K562 (cell line): ENCODE measurements at regions not wholly inside any gene's neighbourhood (a gene's known extent, or its start where the extent isn't known, plus 50 kb on each side); places are given as distances from the start of the nearest gene placed in this dataset.

Experiments used
- ATAC-seq: fragments of 200-7000 bp; cut with Tn5 transposase; 3 replicates; pipeline ENCODE4 v1.9.1; 2020; ENCODE audit warnings: moderate library complexity
- BruUV-seq: library from RNA; stranded (reverse); fragments of 400-500 nt; replicated peaks from 2 replicates; lab custom pipeline; 2021; lab: Mats Ljungman, UMichigan
- CTCF ChIA-PET: fragments of 300-600 bp; formaldehyde crosslinking; extraction: SDS; loops from one replicate; lab custom pipeline; 2021; ENCODE audit warnings: low intra/inter-chr PET ratio; lab: Yijun Ruan, JAX
- POLR2A ChIA-PET: fragments of 300-600, 350-650 bp; sonication (Branson Sonifier 250); formaldehyde crosslinking; extraction: SDS; loops from one replicate; lab custom pipeline; 2021; ENCODE audit warnings: antibody characterized with exemption, inconsistent platforms; lab: Yijun Ruan, JAX
- DNase-seq, 4 experiments: peaks; one replicate each; pipeline versions ENCODE4 v3.0.0 to v3.0.0-alpha.2; 2011 to 2018; ENCODE audit warnings: low spot score in 3 of 4, mixed read lengths in 3 of 4; ENCODE audit errors: extremely low read depth in 1 of 4
- FAIRE-seq: peaks from 2 replicates; lab custom pipeline; 2011; peaks lifted over from hg19 to GRCh38; lab: Jason Lieb, UNC
- H2AFZ ChIP-seq: 2 replicates; pipeline ENCODE4 v1.6.0; 2011; ENCODE audit warnings: low read depth, low read length, control low read depth, inconsistent platforms
- H3K27ac ChIP-seq: fragments of 200-600 bp; 3 replicates; pipeline ENCODE4 v1.8.0; 2011; ENCODE audit warnings: low read depth, mild to moderate bottlenecking, control low read depth, inconsistent platforms, low read length, moderate library complexity, mixed read lengths; ENCODE audit errors: extremely low read depth
- H3K27me3 ChIP-seq, 2 experiments: fragments of 300-600 bp in 1 of 2; 2 replicates in 1 of 2; 3 replicates in 1 of 2; pipeline versions ENCODE4 v1.6.0 to v1.8.0; 2011; ENCODE audit warnings: inconsistent platforms in 2 of 2, low read length in 2 of 2, mild to moderate bottlenecking in 1 of 2, mixed read lengths in 1 of 2, moderate library complexity in 1 of 2; ENCODE audit not compliant: control insufficient read depth in 2 of 2, insufficient read depth in 2 of 2
- H3K36me3 ChIP-seq: fragments of 300-600 bp; 3 replicates; pipeline ENCODE4 v1.8.0; 2011; ENCODE audit warnings: mild to moderate bottlenecking, low read length, inconsistent platforms; ENCODE audit not compliant: control insufficient read depth, insufficient read depth
- H3K4me1 ChIP-seq, 2 experiments: fragments of 200-600 bp in 1 of 2; replicated peaks in 1 of 2; 2 replicates in 1 of 2; 3 replicates in 1 of 2; pipeline versions ENCODE4 v1.5.1 to v1.8.0; 2011; ENCODE audit warnings: inconsistent platforms in 2 of 2, low read length in 2 of 2, mild to moderate bottlenecking in 1 of 2, mixed read lengths in 1 of 2, moderate library complexity in 1 of 2; ENCODE audit not compliant: control insufficient read depth in 2 of 2, insufficient read depth in 2 of 2
- H3K4me2 ChIP-seq: 2 replicates; pipeline ENCODE4 v1.6.1; 2011; ENCODE audit warnings: low read length, control low read depth, inconsistent platforms, mixed read lengths; ENCODE audit not compliant: insufficient read depth
- H3K4me3 ChIP-seq: fragments of 200-600 bp; sonication (generic), shearing (Covaris generic); 2 replicates; pipeline ENCODE4 v1.5.1; 2016; ENCODE audit warnings: control low read depth, inconsistent platforms
- H3K79me2 ChIP-seq: fragments of 200-600 bp; 3 replicates; pipeline ENCODE4 v1.8.0; 2011; ENCODE audit warnings: low read length, inconsistent platforms; ENCODE audit not compliant: control insufficient read depth, insufficient read depth
- H3K9ac ChIP-seq, 2 experiments: 2 replicates each; pipeline versions ENCODE4 v1.6.0 to v1.6.1; 2011; ENCODE audit warnings: low read depth in 2 of 2, low read length in 2 of 2, control low read depth in 1 of 2, inconsistent platforms in 1 of 2, mild to moderate bottlenecking in 1 of 2, mixed read lengths in 1 of 2; ENCODE audit not compliant: insufficient read depth in 1 of 2
- H3K9me1 ChIP-seq: one replicate; pipeline ENCODE4 v1.6.0; 2011; ENCODE audit warnings: inconsistent platforms, mild to moderate bottlenecking, low read length, moderate library complexity; ENCODE audit not compliant: control insufficient read depth, insufficient read depth
- H3K9me3 ChIP-seq: replicated peaks from 2 replicates; pipeline ENCODE4 v1.5.1; 2011; ENCODE audit warnings: low read depth, low read length, inconsistent platforms; ENCODE audit not compliant: control insufficient read depth, insufficient read depth
- H4K20me1 ChIP-seq: replicated peaks from 2 replicates; pipeline ENCODE4 v1.6.1; 2011; ENCODE audit warnings: low read length, inconsistent platforms, mixed read lengths; ENCODE audit not compliant: control insufficient read depth, insufficient read depth
- FOXP1 ChIP-seq: sonication (generic); formaldehyde crosslinking; IDR thresholded peaks from 2 replicates; pipeline ENCODE4 v1.8.0; 2022; ENCODE audit warnings: mild to moderate bottlenecking, missing genetic modification reagents
- HDAC6 ChIP-seq: IDR thresholded peaks from 2 replicates; pipeline ENCODE4 v1.6.1; 2012; ENCODE audit warnings: low read depth, mild to moderate bottlenecking, control low read depth, inconsistent platforms, low read length, moderate library complexity
- MTA3 ChIP-seq: fragments of 450-650 bp; formaldehyde crosslinking; IDR thresholded peaks from 2 replicates; pipeline ENCODE4 v1.6.1; 2017; ENCODE audit warnings: mild to moderate bottlenecking, borderline replicate concordance
- PHTF2 ChIP-seq: fragments of 250-450 bp; sonication (Bioruptor Pico); IDR thresholded peaks from 2 replicates; pipeline ENCODE4 v1.5.0; 2021; ENCODE audit warnings: mild to moderate bottlenecking
- POLR2H ChIP-seq: IDR thresholded peaks from 2 replicates; pipeline ENCODE4 v1.6.1; 2016; ENCODE audit warnings: missing genetic modification characterization, low read depth, mild to moderate bottlenecking, control low read depth, missing compliant biosample characterization, moderate library complexity
- PRMT5 ChIP-seq: sonication (generic); formaldehyde crosslinking; IDR thresholded peaks from 2 replicates; pipeline ENCODE4 v1.5.0; 2020; ENCODE audit warnings: missing genetic modification reagents
- RFX5 ChIP-seq: IDR thresholded peaks from 2 replicates; pipeline ENCODE4 v1.6.1; 2011; ENCODE audit warnings: low read depth, mild to moderate bottlenecking, improper control_type of control experiment, low read length
- SIN3B ChIP-seq: fragments of 450-650 bp; IDR thresholded peaks from 2 replicates; pipeline ENCODE4 v1.6.1; 2017; ENCODE audit warnings: low read depth, mild to moderate bottlenecking, moderate library complexity
- SOX6 ChIP-seq: fragments of 450-650 bp; IDR thresholded peaks from 2 replicates; pipeline ENCODE4 v1.6.1; 2014; ENCODE audit warnings: mild to moderate bottlenecking
- ZNF282 ChIP-seq: sonication (generic); formaldehyde crosslinking; IDR thresholded peaks from 2 replicates; pipeline ENCODE4 v1.8.1; 2023; ENCODE audit warnings: missing genetic modification reagents
- ZNF384 ChIP-seq: IDR thresholded peaks from 2 replicates; pipeline ENCODE4 v1.6.1; 2012; ENCODE audit warnings: low read depth, low read length, improper control_type of control experiment
- ZNF668 ChIP-seq: fragments of 250-450 bp; sonication (Bioruptor Pico); IDR thresholded peaks from 2 replicates; pipeline ENCODE4 v1.8.0; 2022; ENCODE audit warnings: mild to moderate bottlenecking, inconsistent platforms
- ZNF778 ChIP-seq: fragments of 450-650 bp; formaldehyde crosslinking; IDR thresholded peaks from 2 replicates; pipeline ENCODE4 v1.4.0; 2020; ENCODE audit warnings: mild to moderate bottlenecking, moderate library complexity
- ZSCAN29 ChIP-seq: fragments of 450-650 bp; IDR thresholded peaks from 2 replicates; pipeline ENCODE4 v1.6.1; 2017
- in situ Hi-C: fragments of 300-500 bp; cut with MboI; formaldehyde crosslinking; loops from 4 replicates; pipeline ENCODE4 v1.15.0; 2018; ENCODE audit warnings: inconsistent platforms, mixed read lengths
- intact Hi-C: fragments of 100-400 bp; cut with micrococcal nuclease; formaldehyde crosslinking; loops from 2 replicates; pipeline ENCODE4 v1.14.2; 2022
- TF ChIP-seq, protein P1 (sequence below), 2 experiments: fragments of 450-650 bp in 1 of 2; sonication (generic) in 1 of 2; formaldehyde crosslinking; conservative IDR thresholded peaks; 2 replicates each; pipeline versions ENCODE4 v1.4.0 to v1.8.1; 2020 to 2022; ENCODE audit warnings: mild to moderate bottlenecking in 1 of 2, missing genetic modification reagents in 1 of 2
- TF ChIP-seq, protein P2 (sequence below), 2 experiments: IDR thresholded peaks; 2 replicates each; pipeline ENCODE4 v1.6.1; 2012; ENCODE audit warnings: improper control_type of control experiment in 2 of 2, low read depth in 2 of 2, low read length in 2 of 2, borderline replicate concordance in 1 of 2

DNA sequence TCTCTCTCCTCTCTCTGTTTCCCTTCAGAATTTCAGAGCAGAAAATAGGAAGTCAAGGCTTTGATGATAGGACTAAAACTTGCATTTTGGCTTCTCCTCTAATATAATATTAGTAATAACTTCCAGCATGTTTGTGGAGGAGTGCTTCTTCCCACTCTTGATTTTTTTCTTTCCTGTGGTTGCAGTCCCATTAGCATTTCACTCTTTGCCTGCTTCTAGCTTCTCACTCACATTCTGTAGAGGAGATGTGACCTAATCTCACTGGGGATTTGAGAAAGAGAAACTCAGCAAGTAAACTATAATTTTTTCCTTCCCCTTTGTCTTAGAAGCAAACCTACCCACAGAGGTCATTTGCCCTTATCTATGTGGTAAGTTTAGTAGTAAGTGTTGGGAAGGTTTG lies 169.4 kb upstream of the HTR2A start:
- no peaks in the 10 kb centered on the region for H4K20me1 ChIP-seq
- H3K4me3 ChIP-seq: no peak overlapping the region
- no peaks in the 10 kb centered on the region for H3K9me1 ChIP-seq
- DNase-seq (no peak), FAIRE-seq (no peak), ATAC-seq (no peak)
- POLR2A ChIA-PET: no interaction called here
- TF ChIP-seq PHTF2 (no peak), SIN3B (no peak), PRMT5 (CRISPR knock-in tag) (no peak), ZNF282 (CRISPR knock-in tag) (no peak), FOXP1 (CRISPR knock-in tag) (no peak), ZSCAN29 (no peak), HDAC6 (no peak), RFX5 (no peak), ZNF778 (CRISPR knock-in tag) (no peak), SOX6 (no peak), MTA3 (no peak), ZNF384 (no peak), POLR2H (no peak), ZNF668 (no peak)
- TF ChIP-seq, protein P1, sequence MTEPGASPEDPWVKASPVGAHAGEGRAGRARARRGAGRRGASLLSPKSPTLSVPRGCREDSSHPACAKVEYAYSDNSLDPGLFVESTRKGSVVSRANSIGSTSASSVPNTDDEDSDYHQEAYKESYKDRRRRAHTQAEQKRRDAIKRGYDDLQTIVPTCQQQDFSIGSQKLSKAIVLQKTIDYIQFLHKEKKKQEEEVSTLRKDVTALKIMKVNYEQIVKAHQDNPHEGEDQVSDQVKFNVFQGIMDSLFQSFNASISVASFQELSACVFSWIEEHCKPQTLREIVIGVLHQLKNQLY (CRISPR knock-in tag; conservative IDR thresholded peaks at IDR 0.05): no peak
- TF ChIP-seq, protein P2, sequence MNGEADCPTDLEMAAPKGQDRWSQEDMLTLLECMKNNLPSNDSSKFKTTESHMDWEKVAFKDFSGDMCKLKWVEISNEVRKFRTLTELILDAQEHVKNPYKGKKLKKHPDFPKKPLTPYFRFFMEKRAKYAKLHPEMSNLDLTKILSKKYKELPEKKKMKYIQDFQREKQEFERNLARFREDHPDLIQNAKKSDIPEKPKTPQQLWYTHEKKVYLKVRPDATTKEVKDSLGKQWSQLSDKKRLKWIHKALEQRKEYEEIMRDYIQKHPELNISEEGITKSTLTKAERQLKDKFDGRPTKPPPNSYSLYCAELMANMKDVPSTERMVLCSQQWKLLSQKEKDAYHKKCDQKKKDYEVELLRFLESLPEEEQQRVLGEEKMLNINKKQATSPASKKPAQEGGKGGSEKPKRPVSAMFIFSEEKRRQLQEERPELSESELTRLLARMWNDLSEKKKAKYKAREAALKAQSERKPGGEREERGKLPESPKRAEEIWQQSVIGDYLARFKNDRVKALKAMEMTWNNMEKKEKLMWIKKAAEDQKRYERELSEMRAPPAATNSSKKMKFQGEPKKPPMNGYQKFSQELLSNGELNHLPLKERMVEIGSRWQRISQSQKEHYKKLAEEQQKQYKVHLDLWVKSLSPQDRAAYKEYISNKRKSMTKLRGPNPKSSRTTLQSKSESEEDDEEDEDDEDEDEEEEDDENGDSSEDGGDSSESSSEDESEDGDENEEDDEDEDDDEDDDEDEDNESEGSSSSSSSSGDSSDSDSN (IDR thresholded peaks at IDR 0.05; ENCODE audit: borderline replicate concordance in 1 of 2, low read depth in 2 of 2, low read length in 2 of 2): no peak
- H3K36me3 ChIP-seq: no peaks in the 10 kb centered on the region
- H3K27me3 ChIP-seq: no peaks in the 10 kb centered on the region
- H3K4me2 ChIP-seq: no peak overlapping the region
- no TSS peak for BruUV-seq
- H3K27ac ChIP-seq: no peak overlapping the region
- CTCF ChIA-PET: no interaction called here
- H3K79me2 ChIP-seq: no peaks in the 10 kb centered on the region
- intact Hi-C loops: no loop called here
- no peak overlapping the region for H3K9ac ChIP-seq
- H3K9me3 ChIP-seq: no peaks in the 10 kb centered on the region
- no peaks in the 10 kb centered on the region for H3K4me1 ChIP-seq
- in situ Hi-C loops: no loop called here
- no peak overlapping the region for H2AFZ ChIP-seq
